DND-41 (cell line): ENCODE measurements at regions not wholly inside any gene's neighbourhood (a gene's known extent, or its start where the extent isn't known, plus 50 kb on each side); places are given as distances from the start of the nearest gene placed in this dataset.

Experiments used
- EZH2 ChIP-seq: IDR thresholded peaks from 3 replicates; pipeline ENCODE4 v1.6.1; 2012; ENCODE audit warnings: borderline replicate concordance, low read depth, mild to moderate bottlenecking, moderate library complexity, low read length, inconsistent platforms; ENCODE audit not compliant: severe bottlenecking
- TF ChIP-seq, protein P1 (sequence below): IDR thresholded peaks from 2 replicates; pipeline ENCODE4 v1.5.1; 2012; ENCODE audit warnings: borderline replicate concordance, low read length, moderate library complexity, mild to moderate bottlenecking; ENCODE audit not compliant: poor library complexity, severe bottlenecking; ENCODE audit errors: extremely low read depth

DNA sequence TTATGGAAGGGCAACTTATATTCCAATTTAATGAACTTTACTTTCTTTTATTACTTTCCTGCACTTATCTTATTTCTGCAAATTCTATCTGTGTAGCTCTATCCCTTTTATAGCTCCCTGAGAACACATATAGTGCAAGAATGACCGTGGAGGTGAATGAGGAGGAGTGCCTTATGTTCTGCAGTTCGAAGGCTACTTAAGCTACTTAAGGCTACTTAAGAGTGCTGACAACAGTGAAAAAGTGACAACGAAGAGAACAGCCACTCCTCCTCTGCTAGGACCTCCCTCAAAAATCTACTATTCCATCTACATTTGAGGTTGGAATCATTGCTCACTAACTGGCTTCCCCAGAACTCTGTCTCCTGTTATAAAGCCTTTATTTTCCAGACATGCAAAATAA is 1365.7 kb upstream of the C9orf72 start:
- TF ChIP-seq, protein P1, sequence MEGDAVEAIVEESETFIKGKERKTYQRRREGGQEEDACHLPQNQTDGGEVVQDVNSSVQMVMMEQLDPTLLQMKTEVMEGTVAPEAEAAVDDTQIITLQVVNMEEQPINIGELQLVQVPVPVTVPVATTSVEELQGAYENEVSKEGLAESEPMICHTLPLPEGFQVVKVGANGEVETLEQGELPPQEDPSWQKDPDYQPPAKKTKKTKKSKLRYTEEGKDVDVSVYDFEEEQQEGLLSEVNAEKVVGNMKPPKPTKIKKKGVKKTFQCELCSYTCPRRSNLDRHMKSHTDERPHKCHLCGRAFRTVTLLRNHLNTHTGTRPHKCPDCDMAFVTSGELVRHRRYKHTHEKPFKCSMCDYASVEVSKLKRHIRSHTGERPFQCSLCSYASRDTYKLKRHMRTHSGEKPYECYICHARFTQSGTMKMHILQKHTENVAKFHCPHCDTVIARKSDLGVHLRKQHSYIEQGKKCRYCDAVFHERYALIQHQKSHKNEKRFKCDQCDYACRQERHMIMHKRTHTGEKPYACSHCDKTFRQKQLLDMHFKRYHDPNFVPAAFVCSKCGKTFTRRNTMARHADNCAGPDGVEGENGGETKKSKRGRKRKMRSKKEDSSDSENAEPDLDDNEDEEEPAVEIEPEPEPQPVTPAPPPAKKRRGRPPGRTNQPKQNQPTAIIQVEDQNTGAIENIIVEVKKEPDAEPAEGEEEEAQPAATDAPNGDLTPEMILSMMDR: no peak
- TF ChIP-seq EZH2: no peak
